Natural killer cell (primary cell): ENCODE measurements at regions not wholly inside any gene's neighbourhood (a gene's known extent, or its start where the extent isn't known, plus 50 kb on each side); places are given as distances from the start of the nearest gene placed in this dataset.

Experiments
- ATAC-seq, 3 donors: fragments of 150-1000 bp in 2 of 3; fragments of 200-7000 bp in 1 of 3; cut with Tn5 transposase; 1 replicate in 1 of 3; 2 replicates in 2 of 3; pipeline ENCODE4 v1.10.0; 2021; ENCODE audit warnings: mild to moderate bottlenecking in 2 of 3, moderate library complexity in 2 of 3
- DNase-seq, 2 donors: peaks; one replicate each; pipeline versions ENCODE4 v3.0.0 to v3.0.0-alpha.2; 2013 to 2021; ENCODE audit warnings: mixed read lengths in 1 of 2
- H3K27ac ChIP-seq: one replicate; pipeline ENCODE4 v1.5.1; 2013; ENCODE audit warnings: mild to moderate bottlenecking, low read length
- H3K27me3 ChIP-seq: one replicate; pipeline ENCODE4 v1.6.1; 2013; ENCODE audit warnings: low read length; ENCODE audit not compliant: control insufficient read depth, insufficient read depth
- H3K36me3 ChIP-seq: one replicate; pipeline ENCODE4 v1.6.1; 2013; ENCODE audit warnings: low read length; ENCODE audit not compliant: control insufficient read depth, insufficient read depth
- H3K4me1 ChIP-seq: one replicate; pipeline ENCODE4 v1.6.1; 2013; ENCODE audit warnings: low read length; ENCODE audit not compliant: control insufficient read depth, insufficient read depth
- H3K4me3 ChIP-seq: one replicate; pipeline ENCODE4 v1.5.1; 2013; ENCODE audit warnings: low read length
- H3K9me3 ChIP-seq: one replicate; pipeline ENCODE4 v1.6.1; 2013; ENCODE audit warnings: low read length; ENCODE audit not compliant: control insufficient read depth, insufficient read depth
- H3K27ac Mint-ChIP-seq, 2 donors: one replicate each; pipeline ENCODE4 v1.8.0; 2022; ENCODE audit warnings: mild to moderate bottlenecking in 2 of 2, mixed read lengths in 2 of 2, moderate library complexity in 1 of 2
- H3K27me3 Mint-ChIP-seq, 2 donors: one replicate each; pipeline ENCODE4 v1.8.0; 2022; ENCODE audit warnings: low read depth in 2 of 2, mixed read lengths in 2 of 2
- H3K36me3 Mint-ChIP-seq: one replicate; pipeline ENCODE4 v1.8.0; 2022; ENCODE audit warnings: mixed read lengths
- H3K4me1 Mint-ChIP-seq, 2 donors: one replicate each; pipeline ENCODE4 v1.8.0; 2022; ENCODE audit warnings: mixed read lengths in 2 of 2
- H3K4me3 Mint-ChIP-seq: one replicate; pipeline ENCODE4 v1.8.0; 2022; ENCODE audit warnings: mild to moderate bottlenecking, moderate library complexity, mixed read lengths
- H3K9me3 Mint-ChIP-seq, 2 donors: one replicate each; pipeline ENCODE4 v1.8.0; 2022; ENCODE audit warnings: mixed read lengths in 2 of 2
- CTCF ChIP-seq: fragments of 200-600 bp; IDR thresholded peaks from one replicate; pipeline ENCODE4 v1.8.0; 2022; ENCODE audit warnings: antibody characterized with exemption
- whole genome bisulfite sequencing: methylation state at CpG from one replicate; pipeline ENCODE4 v1.1.7; 2013; ENCODE audit warnings: missing lambda C conversion rate; ENCODE audit not compliant: insufficient coverage; 5-methylcytosine and 5-hydroxymethylcytosine counted together
- intact Hi-C: fragments of 100-400 bp; cut with micrococcal nuclease; formaldehyde crosslinking; loops from one replicate; pipeline ENCODE4 v1.14.2; 2022

DNA sequence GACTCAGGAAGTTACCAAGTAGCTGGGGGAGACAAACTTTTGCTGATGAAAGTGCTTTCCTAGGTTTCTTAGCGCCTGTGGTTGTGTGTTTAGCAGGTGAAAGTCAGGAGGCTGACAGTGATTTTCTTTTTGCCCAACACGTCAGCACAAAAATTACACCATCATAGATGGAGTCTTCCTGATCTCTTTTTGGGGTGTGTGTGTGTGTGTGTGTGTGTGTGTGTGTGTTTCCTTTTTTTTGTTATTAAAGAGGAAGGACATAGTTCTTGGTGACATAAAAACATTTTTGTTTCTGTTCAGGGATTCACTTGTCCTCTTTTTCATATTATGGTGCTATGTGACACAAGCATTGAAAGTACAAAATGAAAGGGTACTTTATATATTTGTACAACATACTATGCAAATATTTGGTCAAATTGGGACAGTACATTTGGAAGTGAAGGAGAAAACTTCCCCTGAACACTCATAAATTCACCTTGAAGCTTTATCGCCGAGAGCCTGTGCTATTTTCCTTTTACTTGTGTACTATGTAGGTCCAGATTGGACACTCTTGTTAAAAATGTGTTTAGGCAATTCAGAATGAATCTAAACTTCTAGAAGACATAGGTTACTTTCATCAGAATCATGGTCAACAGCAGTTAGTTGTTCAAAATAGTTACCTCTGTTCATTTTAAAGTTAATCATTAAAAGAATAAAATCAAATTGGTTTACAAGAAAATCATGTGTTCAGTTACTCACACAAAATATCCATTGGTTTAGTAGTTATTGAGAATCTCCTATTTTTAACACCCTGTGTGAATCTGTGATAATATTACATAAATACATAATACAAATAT is 491.9 kb downstream of the IRS1 start:
- Mint-ChIP-seq H3K9me3 (peaks cover 0 to 2% of the 10 kb centered on the region in 2 donors), H3K27me3 (no peaks in the 10 kb centered on the region), H3K36me3 (no peaks in the 10 kb centered on the region), H3K4me1 (no peaks in the 10 kb centered on the region), H3K27ac (no peak overlapping the region), H3K4me3 (no peak overlapping the region)
- WGBS: 92% methylated on average over 2 of the region's 4 CpGs
- intact Hi-C loops: no loop called here
- Histone ChIP-seq H3K27me3 (no peaks in the 10 kb centered on the region), H3K9me3 (no peaks in the 10 kb centered on the region), H3K4me3 (no peak overlapping the region), H3K36me3 (no peaks in the 10 kb centered on the region), H3K27ac (no peak overlapping the region), H3K4me1 (no peaks in the 10 kb centered on the region)
- ATAC-seq: no peak
- TF ChIP-seq CTCF: no peak
- no peak for DNase-seq

DNA sequence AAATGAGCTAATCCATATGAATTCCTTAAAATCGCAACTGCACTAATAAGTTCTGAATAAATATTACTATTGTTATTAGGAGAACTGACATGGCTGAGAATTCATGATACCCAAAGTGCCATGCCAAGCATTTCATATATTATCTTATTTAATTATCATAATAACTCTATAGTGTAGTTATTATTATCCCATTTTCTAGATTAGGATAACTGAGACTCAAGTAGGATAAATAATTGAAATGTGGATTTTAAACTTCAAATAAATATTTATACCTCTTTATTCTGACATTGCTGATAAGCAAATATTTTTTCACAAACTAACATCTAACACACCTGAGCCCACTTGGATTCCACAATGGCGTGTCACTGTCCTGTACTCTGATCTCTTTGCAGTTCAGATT is 492.7 kb downstream of the IRS1 start:
- TF ChIP-seq CTCF: no peak
- H3K4me3 Mint-ChIP-seq: no peak overlapping the region
- H3K4me1 ChIP-seq: no peaks in the 10 kb centered on the region
- H3K36me3 ChIP-seq: no peaks in the 10 kb centered on the region
- no peaks in the 10 kb centered on the region for H3K27me3 Mint-ChIP-seq
- peaks cover 0 to 2% of the 10 kb centered on the region in 2 donors for H3K9me3 Mint-ChIP-seq
- H3K36me3 Mint-ChIP-seq: no peaks in the 10 kb centered on the region
- H3K27ac ChIP-seq: no peak overlapping the region
- intact Hi-C loops: no loop called here
- H3K4me3 ChIP-seq: no peak overlapping the region
- H3K4me1 Mint-ChIP-seq: no peaks in the 10 kb centered on the region
- no peak for DNase-seq
- WGBS: 100% methylated on average over 1 of the region's 2 CpGs
- no peak overlapping the region for H3K27ac Mint-ChIP-seq
- ATAC-seq: no peak
- H3K27me3 ChIP-seq: no peaks in the 10 kb centered on the region
- H3K9me3 ChIP-seq: no peaks in the 10 kb centered on the region

DNA sequence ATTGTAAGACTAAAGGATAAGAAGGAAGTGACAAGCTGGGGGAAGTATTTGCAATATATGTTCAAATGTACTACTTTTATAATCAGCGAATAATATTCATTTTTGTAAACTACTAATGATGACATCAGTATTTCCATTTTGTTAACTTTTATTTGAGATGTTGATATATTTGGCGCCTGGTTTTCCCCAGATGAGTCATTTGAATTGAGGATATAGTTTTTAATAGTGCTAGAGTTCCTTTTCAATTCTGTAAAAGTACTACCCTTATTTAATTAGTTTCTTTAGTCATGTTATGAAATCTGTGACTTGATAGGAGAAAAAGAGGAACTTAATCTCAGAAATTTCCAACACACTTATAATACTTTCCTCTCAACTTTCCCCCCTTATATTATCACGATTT is 495.3 kb downstream of the IRS1 start:
- Histone ChIP-seq H3K27me3 (no peaks in the 10 kb centered on the region), H3K9me3 (no peaks in the 10 kb centered on the region), H3K36me3 (no peaks in the 10 kb centered on the region), H3K4me3 (no peak overlapping the region), H3K27ac (no peak overlapping the region), H3K4me1 (no peaks in the 10 kb centered on the region)
- Mint-ChIP-seq H3K4me3 (no peak overlapping the region), H3K9me3 (peaks cover 0 to 2% of the 10 kb centered on the region in 2 donors), H3K4me1 (no peaks in the 10 kb centered on the region), H3K36me3 (no peaks in the 10 kb centered on the region), H3K27ac (no peak overlapping the region), H3K27me3 (no peaks in the 10 kb centered on the region)
- intact Hi-C loops: no loop called here
- DNase-seq (no peak), ATAC-seq (no peak)
- WGBS: 57% methylated on average over 1 of the region's 3 CpGs
- TF ChIP-seq CTCF: no peak

DNA sequence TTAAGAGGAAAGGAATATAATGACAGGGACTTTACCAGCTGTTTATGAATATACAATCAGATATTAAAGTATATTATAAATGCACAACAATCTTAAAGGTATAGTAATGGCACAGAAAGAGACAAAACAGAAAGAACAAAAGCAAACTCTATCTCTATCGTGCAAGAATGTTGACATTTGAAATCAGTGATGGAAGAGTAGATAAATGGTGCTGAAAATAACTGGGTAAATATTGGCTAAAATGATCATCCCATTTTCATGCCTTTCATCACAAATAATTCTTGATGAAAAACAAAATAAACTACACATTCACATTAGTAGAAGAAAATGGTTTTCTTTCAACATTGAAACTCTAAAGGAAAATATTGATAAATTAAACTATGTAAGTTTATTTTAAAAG is 495.9 kb downstream of the IRS1 start:
- intact Hi-C loops: no loop called here
- Histone ChIP-seq H3K36me3 (no peaks in the 10 kb centered on the region), H3K4me1 (no peaks in the 10 kb centered on the region), H3K9me3 (no peaks in the 10 kb centered on the region), H3K27ac (no peak overlapping the region), H3K4me3 (no peak overlapping the region), H3K27me3 (no peaks in the 10 kb centered on the region)
- no peak for ATAC-seq
- Mint-ChIP-seq H3K27ac (no peak overlapping the region), H3K4me1 (no peaks in the 10 kb centered on the region), H3K9me3 (peaks cover under 1 to 2% of the 10 kb centered on the region in 2 donors), H3K36me3 (no peaks in the 10 kb centered on the region), H3K27me3 (no peaks in the 10 kb centered on the region), H3K4me3 (no peak overlapping the region)
- DNase-seq: no peak
- no CpG with 5 or more reads among the region's 1 CpG for whole genome bisulfite sequencing
- TF ChIP-seq CTCF: no peak
